HL-60 (cell line): ENCODE measurements at regions not wholly inside any gene's neighbourhood (a gene's known extent, or its start where the extent isn't known, plus 50 kb on each side); places are given as distances from the start of the nearest gene placed in this dataset.

ENCODE experiments used
- GABPA ChIP-seq: IDR thresholded peaks from 2 replicates; pipeline ENCODE4 v1.6.1; 2012; ENCODE audit warnings: low read depth
- POLR2AphosphoS5 ChIP-seq: IDR thresholded peaks from 2 replicates; pipeline ENCODE4 v1.6.1; 2012; ENCODE audit warnings: low read depth
- TF ChIP-seq, protein P1 (sequence below): IDR thresholded peaks from one replicate; pipeline ENCODE4 v1.5.1; 2011; ENCODE audit warnings: low read length, control low read depth, inconsistent platforms; ENCODE audit not compliant: insufficient read depth
- TF ChIP-seq, protein P2 (sequence below): IDR thresholded peaks from 2 replicates; pipeline ENCODE4 v1.6.1; 2012; ENCODE audit warnings: low read depth; ENCODE audit not compliant: insufficient replicate concordance

DNA sequence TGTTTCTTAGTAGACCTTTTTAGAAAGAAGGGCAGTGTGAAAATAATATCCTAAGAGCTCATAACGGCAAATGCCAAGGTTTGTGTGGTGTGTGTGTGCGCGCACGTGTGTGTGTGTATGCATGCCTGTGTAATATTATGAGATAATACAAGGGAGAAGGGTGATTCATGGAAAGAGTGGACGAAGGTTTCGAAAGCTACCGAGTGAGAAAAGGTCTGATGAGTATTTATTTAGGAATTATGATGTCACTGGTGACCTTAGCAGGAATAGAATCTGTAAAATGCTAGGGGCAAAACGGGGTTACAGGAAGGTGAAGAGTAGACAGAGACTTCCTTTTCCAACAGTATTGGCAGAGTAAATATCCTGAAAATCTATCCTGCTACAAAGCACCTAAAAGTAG, 107.3 kb downstream of the AHR start:
- TF ChIP-seq, protein P1, sequence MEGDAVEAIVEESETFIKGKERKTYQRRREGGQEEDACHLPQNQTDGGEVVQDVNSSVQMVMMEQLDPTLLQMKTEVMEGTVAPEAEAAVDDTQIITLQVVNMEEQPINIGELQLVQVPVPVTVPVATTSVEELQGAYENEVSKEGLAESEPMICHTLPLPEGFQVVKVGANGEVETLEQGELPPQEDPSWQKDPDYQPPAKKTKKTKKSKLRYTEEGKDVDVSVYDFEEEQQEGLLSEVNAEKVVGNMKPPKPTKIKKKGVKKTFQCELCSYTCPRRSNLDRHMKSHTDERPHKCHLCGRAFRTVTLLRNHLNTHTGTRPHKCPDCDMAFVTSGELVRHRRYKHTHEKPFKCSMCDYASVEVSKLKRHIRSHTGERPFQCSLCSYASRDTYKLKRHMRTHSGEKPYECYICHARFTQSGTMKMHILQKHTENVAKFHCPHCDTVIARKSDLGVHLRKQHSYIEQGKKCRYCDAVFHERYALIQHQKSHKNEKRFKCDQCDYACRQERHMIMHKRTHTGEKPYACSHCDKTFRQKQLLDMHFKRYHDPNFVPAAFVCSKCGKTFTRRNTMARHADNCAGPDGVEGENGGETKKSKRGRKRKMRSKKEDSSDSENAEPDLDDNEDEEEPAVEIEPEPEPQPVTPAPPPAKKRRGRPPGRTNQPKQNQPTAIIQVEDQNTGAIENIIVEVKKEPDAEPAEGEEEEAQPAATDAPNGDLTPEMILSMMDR: no peak
- no peak for TF ChIP-seq POLR2AphosphoS5
- TF ChIP-seq, protein P2, sequence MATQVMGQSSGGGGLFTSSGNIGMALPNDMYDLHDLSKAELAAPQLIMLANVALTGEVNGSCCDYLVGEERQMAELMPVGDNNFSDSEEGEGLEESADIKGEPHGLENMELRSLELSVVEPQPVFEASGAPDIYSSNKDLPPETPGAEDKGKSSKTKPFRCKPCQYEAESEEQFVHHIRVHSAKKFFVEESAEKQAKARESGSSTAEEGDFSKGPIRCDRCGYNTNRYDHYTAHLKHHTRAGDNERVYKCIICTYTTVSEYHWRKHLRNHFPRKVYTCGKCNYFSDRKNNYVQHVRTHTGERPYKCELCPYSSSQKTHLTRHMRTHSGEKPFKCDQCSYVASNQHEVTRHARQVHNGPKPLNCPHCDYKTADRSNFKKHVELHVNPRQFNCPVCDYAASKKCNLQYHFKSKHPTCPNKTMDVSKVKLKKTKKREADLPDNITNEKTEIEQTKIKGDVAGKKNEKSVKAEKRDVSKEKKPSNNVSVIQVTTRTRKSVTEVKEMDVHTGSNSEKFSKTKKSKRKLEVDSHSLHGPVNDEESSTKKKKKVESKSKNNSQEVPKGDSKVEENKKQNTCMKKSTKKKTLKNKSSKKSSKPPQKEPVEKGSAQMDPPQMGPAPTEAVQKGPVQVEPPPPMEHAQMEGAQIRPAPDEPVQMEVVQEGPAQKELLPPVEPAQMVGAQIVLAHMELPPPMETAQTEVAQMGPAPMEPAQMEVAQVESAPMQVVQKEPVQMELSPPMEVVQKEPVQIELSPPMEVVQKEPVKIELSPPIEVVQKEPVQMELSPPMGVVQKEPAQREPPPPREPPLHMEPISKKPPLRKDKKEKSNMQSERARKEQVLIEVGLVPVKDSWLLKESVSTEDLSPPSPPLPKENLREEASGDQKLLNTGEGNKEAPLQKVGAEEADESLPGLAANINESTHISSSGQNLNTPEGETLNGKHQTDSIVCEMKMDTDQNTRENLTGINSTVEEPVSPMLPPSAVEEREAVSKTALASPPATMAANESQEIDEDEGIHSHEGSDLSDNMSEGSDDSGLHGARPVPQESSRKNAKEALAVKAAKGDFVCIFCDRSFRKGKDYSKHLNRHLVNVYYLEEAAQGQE: no peak
- TF ChIP-seq GABPA: no peak
